ENCODE measurements at regions not wholly inside any gene's neighbourhood (a gene's known extent, or its start where the extent isn't known, plus 50 kb on each side); places are given as distances from the start of the nearest gene placed in this dataset.
"Not testable (repeated sequence)": the region's sequence is repeated elsewhere in the genome, so short reads cannot be mapped to it uniquely, and the experiment has no call there.

GRCh38 chr4:8976466-8977128 is 105.0 kb upstream of the HMX1 start:
- TF ChIP-seq CTCF (conservative IDR thresholded peaks at IDR 0.05; ENCODE audit: low read depth, low read length); POLR2A (IDR thresholded peaks at IDR 0.05; ENCODE audit: low read depth, low read length); RFX5 (IDR thresholded peaks at IDR 0.05; ENCODE audit: low read depth, low read length); FOS (IDR thresholded peaks at IDR 0.05; ENCODE audit: low read depth, low read length); RCOR1 (IDR thresholded peaks at IDR 0.05; ENCODE audit: insufficient replicate concordance, low read length); USF2 (IDR thresholded peaks at IDR 0.05; ENCODE audit: low read depth, low read length); SMC3 (IDR thresholded peaks at IDR 0.05; ENCODE audit: low read depth, low read length): not testable (repeated sequence)

All from IMR-90 (cell line).